HG02798 (cell line): ENCODE measurements at regions not wholly inside any gene's neighbourhood (a gene's known extent, or its start where the extent isn't known, plus 50 kb on each side); places are given as distances from the start of the nearest gene placed in this dataset.

Experiments
- ATAC-seq: cut with Tn5 transposase; IDR thresholded peaks from one replicate; pipeline ENCODE4 v1.9.1; 2021; ENCODE audit warnings: mild to moderate bottlenecking; ENCODE audit not compliant: unreplicated experiment, poor library complexity

DNA sequence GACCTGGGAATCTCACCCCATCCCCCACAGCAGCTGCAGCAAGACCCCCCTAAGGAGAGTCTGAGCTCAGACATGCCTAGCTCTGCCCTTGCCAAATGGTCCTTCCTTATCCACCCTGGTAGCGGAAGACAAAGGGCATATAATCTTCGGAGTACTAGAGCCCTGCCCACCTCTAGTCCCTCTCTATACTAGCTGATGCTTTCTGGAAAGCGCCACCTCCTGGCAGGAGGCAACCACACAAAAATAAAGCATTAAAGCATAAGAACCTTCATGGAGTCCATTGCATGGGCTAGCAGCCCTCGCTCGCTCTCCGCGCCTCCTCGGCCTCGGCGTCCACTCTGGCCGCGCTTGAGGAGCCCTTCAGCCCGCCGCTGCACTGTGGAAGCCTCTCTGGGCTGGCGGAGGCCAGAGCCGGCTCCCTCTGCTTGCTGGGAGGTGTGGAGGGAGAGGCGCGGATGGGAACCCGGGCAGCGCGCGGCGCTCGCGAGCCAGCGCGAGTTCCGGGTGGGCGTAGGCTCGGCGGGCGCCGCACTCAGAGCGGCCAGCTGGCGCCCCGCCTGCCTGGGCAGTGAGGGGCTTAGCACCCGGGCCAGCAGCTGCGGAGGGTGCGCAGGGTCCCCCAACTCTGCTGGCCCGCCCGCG lies 941.2 kb downstream of the SUCLG1 start:
- ATAC-seq = no peak

DNA sequence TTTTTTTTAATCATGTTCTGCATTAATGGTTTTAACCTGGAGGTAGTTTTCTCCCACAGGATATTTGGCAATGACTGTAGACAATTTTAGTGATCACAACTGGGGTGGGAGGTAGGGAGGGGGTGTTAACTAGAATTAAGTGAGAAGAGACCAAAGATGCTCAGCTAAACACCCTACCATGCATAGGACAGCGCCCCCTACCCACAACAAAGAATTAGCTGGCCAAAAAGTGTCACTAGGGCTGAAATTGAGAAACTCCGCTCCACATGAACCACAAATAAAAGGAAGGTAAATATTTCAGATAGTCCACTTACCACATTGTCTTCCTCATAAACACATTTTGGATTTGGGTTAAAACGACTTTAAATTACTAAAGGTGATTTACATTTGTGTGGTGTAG lies 942.6 kb downstream of the SUCLG1 start:
- no peak for ATAC-seq

DNA sequence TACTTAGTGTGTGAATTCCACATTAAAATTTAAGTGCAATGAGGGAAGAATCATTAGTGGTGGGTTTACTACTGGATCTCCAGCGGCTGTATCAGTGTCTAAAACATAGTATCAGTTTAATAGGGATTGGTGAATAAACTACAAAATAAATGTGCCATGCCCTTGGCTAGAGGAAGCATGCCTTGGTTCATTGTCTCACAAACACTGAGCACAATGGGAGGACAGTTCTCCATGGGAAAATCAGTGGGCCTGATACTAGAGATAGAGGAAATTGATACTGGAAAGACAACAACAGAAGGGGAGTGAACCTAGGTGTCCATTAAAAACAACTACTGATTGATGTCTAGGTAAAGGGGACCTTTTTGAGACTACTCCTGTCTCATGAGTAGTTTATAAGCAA lies 971.6 kb downstream of the SUCLG1 start:
- ATAC-seq = no peak

- no peak for ATAC-seq
Observed at GRCh38 chr2:83481436-83481835, 977.6 kb downstream of the SUCLG1 start.

DNA sequence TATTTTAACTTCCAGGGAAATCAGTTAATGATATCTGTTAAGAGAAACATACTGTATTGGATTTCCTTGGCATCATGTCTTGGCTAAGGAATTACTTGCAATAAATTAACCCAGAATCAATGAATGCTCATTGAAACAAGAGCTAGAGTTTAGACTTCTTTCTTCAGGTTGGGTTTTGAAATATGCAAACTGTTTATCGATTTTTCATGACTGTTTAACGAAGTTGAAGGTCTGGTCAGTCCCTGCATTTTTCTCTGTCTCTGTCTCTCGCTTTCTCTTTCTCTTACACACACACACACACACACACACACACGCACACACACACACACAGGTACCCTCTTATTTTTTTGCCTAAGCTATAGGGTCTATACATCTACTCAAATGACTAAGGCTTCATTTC lies 981.0 kb downstream of the SUCLG1 start:
- no peak for ATAC-seq

GRCh38 chr2:83475371-83475770 lies 983.7 kb downstream of the SUCLG1 start:
- no peak for ATAC-seq

DNA sequence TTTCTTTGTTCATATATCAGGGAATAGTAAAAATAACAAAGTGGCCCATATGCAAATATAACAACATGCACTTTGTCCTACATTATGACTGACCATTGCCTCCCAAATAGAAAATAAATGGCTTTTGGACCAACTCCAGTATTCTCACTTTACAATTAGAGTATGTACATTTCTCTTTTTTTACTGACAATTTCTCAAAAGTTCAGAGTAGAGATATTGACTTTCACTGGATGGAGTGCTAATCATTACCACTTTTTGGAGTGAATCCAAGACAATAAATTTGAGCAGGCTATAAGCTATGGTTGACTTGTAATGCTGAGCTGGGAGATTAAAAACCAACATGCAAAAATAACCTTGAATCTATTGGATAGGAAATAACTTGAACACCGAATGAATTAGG lies 987.4 kb downstream of the SUCLG1 start:
- ATAC-seq = no peak

DNA sequence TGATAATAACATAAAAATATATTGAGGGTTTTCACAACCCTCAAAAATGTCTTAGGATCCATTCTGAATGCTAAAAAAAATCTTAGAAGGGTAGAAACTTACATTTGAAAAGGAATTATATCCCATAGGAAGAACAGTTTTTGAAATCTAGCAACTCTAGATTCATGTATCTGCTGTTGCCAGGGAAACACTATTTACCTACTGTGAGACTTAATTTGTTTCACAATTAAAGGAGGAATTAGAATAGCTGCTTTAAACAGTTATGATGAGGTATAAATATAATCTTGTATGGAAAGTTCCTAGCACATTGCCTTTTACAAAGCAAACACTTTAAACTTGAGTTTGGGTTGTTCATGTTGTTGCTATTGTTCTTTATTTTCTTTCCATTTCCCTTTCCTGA lies 988.2 kb downstream of the SUCLG1 start:
- no peak for ATAC-seq

DNA sequence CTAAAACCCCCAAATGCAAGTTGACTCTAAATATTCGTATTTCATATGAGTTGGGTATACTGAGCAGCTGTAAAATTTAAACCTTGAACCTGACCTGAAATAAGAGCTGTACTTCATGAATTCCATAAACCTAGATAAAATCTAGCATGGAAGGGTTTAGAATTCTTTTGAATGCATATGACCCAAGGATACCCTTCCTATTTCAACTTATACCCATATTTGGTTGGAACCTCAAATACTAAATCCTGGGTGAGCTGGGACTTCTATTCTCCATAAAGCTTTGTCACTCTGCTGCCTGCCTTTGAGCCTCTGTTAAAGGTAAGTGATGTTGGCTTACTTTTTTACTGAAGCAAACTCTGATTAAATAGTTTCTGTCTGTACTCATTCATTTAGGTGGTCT lies 994.6 kb downstream of the SUCLG1 start:
- no peak for ATAC-seq

DNA sequence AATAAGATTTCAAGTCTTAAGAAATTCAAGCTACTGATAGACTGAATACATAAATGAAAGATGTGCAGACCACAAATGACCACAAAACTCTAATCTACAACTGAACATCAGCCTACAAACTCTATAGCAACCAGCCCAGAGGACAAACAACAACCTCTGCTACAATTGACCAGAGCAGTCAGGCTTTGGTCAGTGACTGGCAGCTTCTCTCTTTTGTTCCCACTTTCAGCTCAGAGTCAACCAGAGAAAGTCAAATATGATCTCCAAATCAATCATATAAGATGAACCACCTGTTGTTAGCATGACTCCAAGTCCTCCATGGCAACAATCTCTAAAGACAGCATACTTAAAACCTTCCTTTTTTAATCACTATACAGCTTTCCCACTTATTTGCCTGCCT lies 996.2 kb downstream of the SUCLG1 start:
- ATAC-seq = no peak

DNA sequence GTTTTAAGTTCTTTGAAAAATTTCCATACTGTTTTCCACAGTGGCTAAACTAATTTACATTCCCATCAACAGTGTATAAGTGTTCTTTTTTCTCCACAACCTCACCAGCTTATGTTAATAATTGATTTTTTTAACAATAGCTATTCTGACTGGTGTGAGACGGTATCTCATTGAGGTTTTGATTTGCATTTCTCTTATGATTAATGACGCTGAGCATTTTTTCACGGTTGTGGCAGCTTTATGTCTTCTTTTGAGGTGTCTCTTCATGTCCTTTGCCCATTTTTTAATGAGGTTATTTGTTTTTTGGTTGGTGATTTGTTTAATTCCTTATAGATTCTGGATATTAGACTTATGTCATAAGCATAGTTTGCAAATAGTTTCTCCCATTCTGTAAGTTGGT lies 997.9 kb downstream of the SUCLG1 start:
- ATAC-seq = no peak

- no peak for ATAC-seq
Observed at GRCh38 chr2:83459456-83459855, 999.6 kb downstream of the SUCLG1 start.

DNA sequence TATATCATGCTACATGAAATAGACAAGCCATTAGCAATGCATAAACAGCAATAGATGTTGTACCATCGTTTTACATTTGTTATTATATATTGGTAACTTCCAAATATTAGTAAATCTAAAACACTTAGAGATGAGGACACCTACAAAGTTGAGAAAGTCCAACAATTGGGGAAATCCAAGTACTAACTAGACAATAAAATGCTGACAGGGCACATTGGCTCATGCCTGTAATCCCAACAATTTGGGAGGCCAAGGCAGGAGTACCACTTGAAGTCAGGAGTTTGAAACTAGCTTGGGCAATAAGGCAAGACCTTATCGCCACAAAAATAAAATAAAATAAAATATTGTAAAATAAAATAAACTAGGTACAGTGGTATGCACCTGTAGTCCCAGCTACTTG lies 1023.1 kb downstream of the SUCLG1 start:
- ATAC-seq = no peak

DNA sequence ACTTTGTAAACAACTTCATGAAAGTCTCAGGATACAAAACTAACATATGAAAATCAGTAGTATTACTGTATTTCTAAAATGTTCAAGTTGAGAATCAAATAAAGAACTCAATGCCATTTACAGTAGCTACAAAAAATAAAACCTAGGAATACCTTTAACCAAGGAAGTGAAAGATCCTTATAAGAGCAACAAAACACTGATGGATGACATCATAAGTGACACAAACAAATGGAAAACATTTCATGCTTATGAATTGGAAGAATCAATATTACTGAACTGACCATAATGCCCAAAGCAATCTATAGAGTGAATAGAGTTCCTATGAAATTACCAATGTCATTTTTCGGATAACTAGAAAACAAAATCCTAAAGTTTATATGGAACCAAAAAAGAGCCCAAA lies 1038.1 kb downstream of the SUCLG1 start:
- no peak for ATAC-seq

GRCh38 chr2:83394134-83394904 lies 1064.8 kb downstream of the SUCLG1 start:
- ATAC-seq = no peak

GRCh38 chr2:83388804-83389203 lies 1070.3 kb downstream of the SUCLG1 start:
- no peak for ATAC-seq

DNA sequence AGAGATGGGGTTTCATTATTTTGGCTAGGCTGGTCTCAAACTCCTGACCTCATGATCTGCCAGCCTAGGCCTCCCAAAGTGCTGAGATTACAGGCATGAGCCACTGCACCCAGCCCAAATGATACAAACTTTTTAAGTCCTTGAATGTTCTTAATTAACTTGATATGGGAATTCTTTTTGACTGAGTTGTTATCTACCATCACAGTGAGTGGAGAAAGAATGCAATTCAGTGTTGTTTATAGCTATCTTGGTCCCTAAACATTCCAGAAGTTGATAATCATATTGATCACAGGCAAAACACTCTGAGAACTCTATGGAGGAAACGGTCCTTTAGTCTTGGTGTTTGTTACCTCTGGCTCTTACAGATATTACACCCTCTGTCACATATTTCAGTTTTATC lies 1072.5 kb downstream of the SUCLG1 start:
- ATAC-seq = no peak

DNA sequence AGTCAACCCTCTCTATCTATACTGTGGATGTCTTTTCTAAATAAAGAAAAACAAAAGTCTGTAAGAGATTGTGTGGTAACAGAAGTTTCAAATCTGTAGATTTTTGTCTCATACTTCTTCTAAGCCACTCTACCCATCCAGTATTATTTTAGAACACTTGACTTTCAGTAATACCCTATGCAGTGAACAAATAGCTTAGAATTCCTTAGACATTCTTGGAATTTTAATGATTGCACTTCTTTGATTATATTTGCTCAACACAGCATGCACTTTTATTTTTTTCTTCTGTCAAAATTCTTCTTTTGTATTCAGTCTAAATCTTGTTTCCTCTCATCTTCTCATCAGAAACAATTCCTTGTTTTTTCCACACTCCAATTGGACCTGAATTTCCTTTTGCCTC lies 1080.2 kb downstream of the SUCLG1 start:
- no peak for ATAC-seq

- no peak for ATAC-seq
Observed at GRCh38 chr2:83376731-83377130, 1082.3 kb downstream of the SUCLG1 start.

DNA sequence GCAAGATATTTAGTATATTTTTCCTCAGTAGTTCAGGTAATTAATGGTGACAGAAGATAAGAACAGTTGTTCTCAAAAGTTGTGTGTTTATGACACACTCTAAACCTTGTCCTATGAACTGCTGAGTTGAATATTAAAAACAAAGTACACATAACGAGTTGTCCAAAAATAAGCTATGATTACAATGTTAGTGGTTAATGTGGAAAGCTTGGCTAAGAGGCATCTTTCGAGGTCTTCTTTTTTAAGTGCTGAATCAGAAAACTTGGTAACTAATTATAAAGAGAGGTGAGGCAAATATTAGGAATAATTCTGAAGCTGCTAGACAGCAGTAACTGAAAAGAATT lies 1088.7 kb downstream of the SUCLG1 start:
- no peak for ATAC-seq

DNA sequence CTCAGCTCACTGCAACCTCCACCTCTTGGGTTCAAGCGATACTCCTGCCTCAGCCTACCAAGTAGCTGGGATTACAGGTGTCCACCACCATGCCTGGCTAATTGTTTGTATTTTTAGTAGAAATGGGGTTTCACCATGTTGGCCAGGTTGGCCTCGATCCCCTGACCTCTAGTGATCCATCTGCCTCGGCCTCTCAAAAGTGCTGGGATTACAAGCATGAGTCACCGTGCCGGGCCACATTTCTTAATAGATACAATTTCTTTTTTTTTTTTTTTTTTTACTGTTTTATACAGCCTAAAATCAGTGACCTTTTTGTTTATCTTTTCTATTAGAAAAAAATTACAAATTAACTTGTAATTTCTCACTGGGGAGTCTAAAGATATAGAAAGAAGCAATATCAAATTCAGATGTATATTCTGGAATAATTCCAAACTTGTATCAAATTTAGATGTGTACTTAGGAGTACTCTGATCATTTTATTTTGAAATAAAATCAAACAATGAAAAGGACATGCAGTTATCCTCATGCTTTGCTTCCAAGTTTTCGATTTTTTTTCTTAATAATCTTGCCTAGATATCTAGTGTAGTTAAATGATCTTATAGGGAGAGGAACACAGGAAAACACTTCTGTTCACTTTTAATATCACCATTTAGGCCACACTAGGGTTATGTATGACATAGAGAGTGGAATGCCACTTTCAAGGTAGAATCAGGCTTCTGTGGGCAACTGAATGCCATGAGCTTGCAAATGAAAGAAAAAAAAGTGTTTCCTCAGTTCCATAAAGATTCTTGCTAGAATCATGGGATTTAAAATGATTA lies 1089.3 kb downstream of the SUCLG1 start:
- ATAC-seq = no peak
